ENCODE measurements at regions not wholly inside any gene's neighbourhood (a gene's known extent, or its start where the extent isn't known, plus 50 kb on each side); places are given as distances from the start of the nearest gene placed in this dataset.

GRCh38 chr15:95944661-95945255 lies 385.7 kb upstream of the NR2F2 start:
- TF ChIP-seq YY1 (IDR thresholded peaks at IDR 0.05; ENCODE audit: insufficient read depth, insufficient read length) (no peak), ZNF274 (IDR thresholded peaks at IDR 0.05; ENCODE audit: low read depth, low read length) (no peak)
